Smooth muscle cell (in vitro differentiated cells): ENCODE measurements at regions not wholly inside any gene's neighbourhood (a gene's known extent, or its start where the extent isn't known, plus 50 kb on each side); places are given as distances from the start of the nearest gene placed in this dataset.

ENCODE experiments used
- DNase-seq: peaks from one replicate; lab custom pipeline; 2025; ENCODE audit not compliant: unreplicated experiment; lab: John Stamatoyannopoulos, UW
- H2AFZ ChIP-seq: fragments of 200-600 bp; sonication (generic); 2 replicates; pipeline ENCODE4 v1.6.0; 2016; ENCODE audit warnings: antibody characterized with exemption, low read depth, mild to moderate bottlenecking
- H3F3A ChIP-seq: fragments of 200-600 bp; sonication (generic); 2 replicates; pipeline ENCODE4 v1.6.0; 2017; ENCODE audit warnings: antibody characterized with exemption, low read depth
- H3K27ac ChIP-seq: fragments of 200-600 bp; sonication (generic); 2 replicates; pipeline ENCODE4 v1.5.1; 2016; ENCODE audit warnings: low read depth, mild to moderate bottlenecking
- H3K27me3 ChIP-seq: fragments of 200-600 bp; sonication (generic); 2 replicates; pipeline ENCODE4 v1.6.1; 2016; ENCODE audit warnings: low read depth, mild to moderate bottlenecking
- H3K36me3 ChIP-seq: fragments of 200-600 bp; sonication (generic); 2 replicates; pipeline ENCODE4 v1.5.1; 2016; ENCODE audit warnings: low read depth
- H3K4me1 ChIP-seq: fragments of 200-600 bp; sonication (generic); 2 replicates; pipeline ENCODE4 v1.5.1; 2016; ENCODE audit warnings: low read depth
- H3K4me2 ChIP-seq: fragments of 200-600 bp; sonication (generic); 2 replicates; pipeline ENCODE4 v1.6.0; 2016; ENCODE audit warnings: mild to moderate bottlenecking
- H3K4me3 ChIP-seq: fragments of 200-600 bp; sonication (generic); 2 replicates; pipeline ENCODE4 v1.5.1; 2016; ENCODE audit warnings: mild to moderate bottlenecking
- H3K79me2 ChIP-seq: fragments of 200-600 bp; sonication (generic); 2 replicates; pipeline ENCODE4 v1.6.0; 2016; ENCODE audit warnings: low read depth, mild to moderate bottlenecking
- H3K9ac ChIP-seq: fragments of 200-600 bp; sonication (generic); 2 replicates; pipeline ENCODE4 v1.6.0; 2016; ENCODE audit warnings: low read depth
- H3K9me3 ChIP-seq: fragments of 200-600 bp; sonication (generic); replicated peaks from 2 replicates; pipeline ENCODE4 v1.5.1; 2016; ENCODE audit warnings: low read depth
- H4K20me1 ChIP-seq: fragments of 200-600 bp; sonication (generic); 2 replicates; pipeline ENCODE4 v1.6.0; 2016; ENCODE audit warnings: low read depth
- WGBS: methylation state at CpG from one replicate; pipeline ENCODE4 v1.1.7; 2016; ENCODE audit warnings: low lambda C conversion rate; 5-methylcytosine and 5-hydroxymethylcytosine counted together
- TF ChIP-seq, protein P1 (sequence below): fragments of 200-600 bp; sonication (generic); IDR thresholded peaks from 2 replicates; pipeline ENCODE4 v1.5.1; 2017; ENCODE audit warnings: borderline replicate concordance, mild to moderate bottlenecking, antibody characterized with exemption; ENCODE audit not compliant: insufficient read depth, poor library complexity, severe bottlenecking

DNA sequence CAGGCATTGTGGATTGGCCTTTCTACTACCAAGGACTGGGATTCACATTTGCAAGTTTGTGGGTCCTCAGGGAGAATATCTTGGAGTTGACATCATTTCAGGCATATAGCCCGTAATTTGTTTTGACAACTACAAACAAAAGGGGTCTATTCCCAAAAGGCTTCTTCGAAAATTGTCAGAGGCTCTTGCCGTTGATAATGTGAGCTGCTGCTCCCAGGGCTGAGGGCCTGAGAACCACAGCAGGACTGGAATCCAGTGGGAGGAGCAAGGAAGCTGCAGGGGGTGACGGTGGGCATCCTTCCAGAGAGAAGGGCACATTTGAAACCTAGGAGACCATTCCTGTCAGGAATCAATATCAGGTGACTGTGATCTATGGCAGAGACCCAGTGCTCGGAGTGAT, 761.6 kb upstream of the RBFOX1 start:
- Histone ChIP-seq H3K36me3 (no peaks in the 10 kb centered on the region), H3K4me2 (no peak overlapping the region), H3K4me3 (no peak overlapping the region), H3K79me2 (no peaks in the 10 kb centered on the region), H3K9ac (no peak overlapping the region), H2AFZ (no peak overlapping the region), H3K9me3 (no peaks in the 10 kb centered on the region), H3K27ac (no peak overlapping the region), H3K4me1 (no peaks in the 10 kb centered on the region), H4K20me1 (no peaks in the 10 kb centered on the region), H3F3A (no peaks in the 10 kb centered on the region), H3K27me3 (peaks cover 25% of the 10 kb centered on the region)
- TF ChIP-seq, protein P1, sequence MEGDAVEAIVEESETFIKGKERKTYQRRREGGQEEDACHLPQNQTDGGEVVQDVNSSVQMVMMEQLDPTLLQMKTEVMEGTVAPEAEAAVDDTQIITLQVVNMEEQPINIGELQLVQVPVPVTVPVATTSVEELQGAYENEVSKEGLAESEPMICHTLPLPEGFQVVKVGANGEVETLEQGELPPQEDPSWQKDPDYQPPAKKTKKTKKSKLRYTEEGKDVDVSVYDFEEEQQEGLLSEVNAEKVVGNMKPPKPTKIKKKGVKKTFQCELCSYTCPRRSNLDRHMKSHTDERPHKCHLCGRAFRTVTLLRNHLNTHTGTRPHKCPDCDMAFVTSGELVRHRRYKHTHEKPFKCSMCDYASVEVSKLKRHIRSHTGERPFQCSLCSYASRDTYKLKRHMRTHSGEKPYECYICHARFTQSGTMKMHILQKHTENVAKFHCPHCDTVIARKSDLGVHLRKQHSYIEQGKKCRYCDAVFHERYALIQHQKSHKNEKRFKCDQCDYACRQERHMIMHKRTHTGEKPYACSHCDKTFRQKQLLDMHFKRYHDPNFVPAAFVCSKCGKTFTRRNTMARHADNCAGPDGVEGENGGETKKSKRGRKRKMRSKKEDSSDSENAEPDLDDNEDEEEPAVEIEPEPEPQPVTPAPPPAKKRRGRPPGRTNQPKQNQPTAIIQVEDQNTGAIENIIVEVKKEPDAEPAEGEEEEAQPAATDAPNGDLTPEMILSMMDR = no peak
- no peak for DNase-seq
- WGBS = 42% methylated on average over 5 of the region's 5 CpGs

GRCh38 chr16:6570530-6570929, 762.1 kb upstream of the RBFOX1 start:
- Histone ChIP-seq H3K4me2 (no peak overlapping the region), H3K9ac (no peak overlapping the region), H3K27me3 (peaks cover 25% of the 10 kb centered on the region), H4K20me1 (no peaks in the 10 kb centered on the region), H2AFZ (no peak overlapping the region), H3K27ac (no peak overlapping the region), H3K79me2 (no peaks in the 10 kb centered on the region), H3K36me3 (no peaks in the 10 kb centered on the region), H3K4me3 (no peak overlapping the region), H3K4me1 (no peaks in the 10 kb centered on the region), H3K9me3 (no peaks in the 10 kb centered on the region), H3F3A (no peaks in the 10 kb centered on the region)
- DNase-seq = no peak
- TF ChIP-seq, protein P1 = no peak
- WGBS = 93% methylated on average over 2 of the region's 2 CpGs

DNA sequence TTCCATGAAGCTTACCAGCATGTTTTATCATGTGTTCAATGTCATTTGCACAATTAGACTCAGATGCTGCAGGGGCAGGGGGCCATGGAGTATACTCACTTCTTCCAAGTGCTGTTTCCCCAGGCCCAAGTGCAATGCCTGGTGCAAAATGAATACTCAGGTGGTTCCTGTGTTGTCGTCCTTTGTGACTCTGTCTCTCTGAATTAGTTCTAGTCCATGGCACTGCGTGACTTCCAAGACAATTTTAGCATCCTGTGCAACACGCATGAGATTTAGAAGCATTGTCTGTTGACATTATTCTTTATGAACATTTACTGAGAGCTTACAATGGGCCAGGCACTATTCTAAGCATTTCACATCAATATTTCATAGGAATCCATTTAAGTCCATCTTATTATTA, 769.7 kb upstream of the RBFOX1 start:
- H3K4me3 ChIP-seq = no peak overlapping the region
- peaks cover 27% of the 10 kb centered on the region for H3K4me1 ChIP-seq
- no peak overlapping the region for H2AFZ ChIP-seq
- H4K20me1 ChIP-seq = no peaks in the 10 kb centered on the region
- H3K9ac ChIP-seq = no peak overlapping the region
- no peak for DNase-seq
- TF ChIP-seq, protein P1 = no peak
- H3K4me2 ChIP-seq = no peak overlapping the region
- H3F3A ChIP-seq = no peaks in the 10 kb centered on the region
- no peaks in the 10 kb centered on the region for H3K36me3 ChIP-seq
- H3K9me3 ChIP-seq = no peaks in the 10 kb centered on the region
- H3K27ac ChIP-seq = no peak overlapping the region
- WGBS = 86% methylated on average over 3 of the region's 3 CpGs
- H3K79me2 ChIP-seq = no peaks in the 10 kb centered on the region
- H3K27me3 ChIP-seq = peaks cover 9% of the 10 kb centered on the region

DNA sequence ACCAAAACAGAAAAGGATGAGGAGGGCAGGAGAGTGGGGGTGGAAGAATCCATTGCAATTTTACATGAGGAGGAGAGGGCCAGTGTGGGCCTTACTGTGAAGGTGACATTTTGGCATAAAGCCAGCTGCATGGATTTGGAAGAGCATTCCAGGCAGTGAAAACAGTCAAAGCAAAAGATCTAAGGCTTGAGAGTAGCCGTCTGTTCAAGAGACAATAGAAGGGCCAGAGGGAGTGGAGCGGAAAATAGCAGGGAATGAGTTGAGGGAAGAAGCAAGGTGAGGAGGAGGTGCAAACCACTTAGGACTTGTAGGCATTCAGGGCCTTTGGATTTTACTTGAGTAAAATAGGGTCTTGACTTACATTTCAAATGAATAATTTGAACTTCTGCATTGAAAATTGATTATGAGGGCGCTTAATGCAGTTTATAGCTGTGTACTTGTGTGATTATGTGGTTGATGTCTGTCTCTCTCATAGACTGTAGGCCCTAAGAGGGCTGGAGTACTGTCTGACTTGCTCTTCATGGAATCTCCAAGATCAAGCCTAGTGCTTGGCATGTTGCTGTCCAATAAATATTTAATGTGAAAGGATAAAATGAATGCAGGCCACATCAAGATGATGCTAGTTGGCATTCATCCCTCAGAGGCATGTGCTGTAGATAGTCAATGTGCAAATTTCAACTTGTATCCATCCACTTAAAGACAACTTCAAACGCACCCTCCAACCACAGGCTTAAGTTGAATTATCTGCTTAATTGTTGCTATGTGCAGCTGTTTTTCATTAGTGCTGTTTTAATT, 772.1 kb upstream of the RBFOX1 start:
- Histone ChIP-seq H3K4me1 (peaks cover 35% of the 10 kb centered on the region), H3K4me2 (no peak overlapping the region), H3K27ac (no peak overlapping the region), H3K79me2 (no peaks in the 10 kb centered on the region), H3K36me3 (no peaks in the 10 kb centered on the region), H2AFZ (no peak overlapping the region), H4K20me1 (no peaks in the 10 kb centered on the region), H3K27me3 (peaks cover 13% of the 10 kb centered on the region), H3K9me3 (no peaks in the 10 kb centered on the region), H3K9ac (no peak overlapping the region), H3F3A (no peaks in the 10 kb centered on the region), H3K4me3 (no peak overlapping the region)
- no peak for DNase-seq
- TF ChIP-seq, protein P1 = no peak
- 67% methylated on average over 4 of the region's 4 CpGs for WGBS
